GM18867 (cell line): ENCODE measurements at regions not wholly inside any gene's neighbourhood (a gene's known extent, or its start where the extent isn't known, plus 50 kb on each side); places are given as distances from the start of the nearest gene placed in this dataset.
"Not testable (repeated sequence)": the region's sequence is repeated elsewhere in the genome, so short reads cannot be mapped to it uniquely, and the experiment has no call there.

Source experiments
- ATAC-seq: cut with Tn5 transposase; IDR thresholded peaks from one replicate; pipeline ENCODE4 v1.9.1; 2021; ENCODE audit warnings: mild to moderate bottlenecking, moderate library complexity; ENCODE audit not compliant: unreplicated experiment

DNA sequence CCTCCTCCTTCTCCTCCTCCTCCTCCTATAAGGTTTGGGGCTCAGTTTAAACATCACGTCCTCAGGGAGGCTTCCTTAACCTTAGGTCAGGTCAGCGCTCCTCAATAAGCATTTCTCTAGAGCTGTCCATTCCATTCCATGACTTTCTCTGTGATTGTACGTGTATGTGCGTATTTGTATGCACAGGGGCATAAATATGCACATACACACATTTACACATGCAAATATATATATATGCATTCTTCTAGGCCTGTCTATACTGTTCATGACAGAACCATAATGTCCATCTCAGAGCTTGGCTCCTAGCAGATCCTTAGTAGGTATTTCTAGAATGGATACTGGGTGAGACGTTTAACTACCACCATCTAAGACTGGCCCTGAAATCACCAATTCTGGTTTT is 258.6 kb downstream of the STIM2 start:
- no peak for ATAC-seq

DNA sequence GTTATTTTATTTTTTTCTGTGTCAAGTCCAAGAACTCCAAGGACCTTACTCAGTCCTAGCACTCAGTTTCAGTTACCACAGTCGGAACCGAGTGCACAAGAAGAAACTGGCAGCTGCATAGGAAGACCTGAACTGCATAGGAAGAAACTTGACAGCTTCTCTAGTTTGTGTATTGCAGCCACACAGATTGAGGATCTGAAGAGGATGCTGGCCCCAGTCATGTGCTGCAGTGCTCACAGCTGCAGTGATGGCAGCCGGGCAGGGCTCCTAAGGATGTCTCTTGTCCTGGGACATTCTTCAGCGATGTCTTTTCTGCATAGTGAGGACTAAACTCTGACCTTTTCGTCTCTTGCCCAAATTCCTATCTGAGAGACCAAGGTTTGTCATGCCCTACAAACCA is 261.2 kb downstream of the STIM2 start:
- no peak for ATAC-seq

GRCh38 chr4:27123123-27123768 is 262.6 kb downstream of the STIM2 start:
- no peak for ATAC-seq

DNA sequence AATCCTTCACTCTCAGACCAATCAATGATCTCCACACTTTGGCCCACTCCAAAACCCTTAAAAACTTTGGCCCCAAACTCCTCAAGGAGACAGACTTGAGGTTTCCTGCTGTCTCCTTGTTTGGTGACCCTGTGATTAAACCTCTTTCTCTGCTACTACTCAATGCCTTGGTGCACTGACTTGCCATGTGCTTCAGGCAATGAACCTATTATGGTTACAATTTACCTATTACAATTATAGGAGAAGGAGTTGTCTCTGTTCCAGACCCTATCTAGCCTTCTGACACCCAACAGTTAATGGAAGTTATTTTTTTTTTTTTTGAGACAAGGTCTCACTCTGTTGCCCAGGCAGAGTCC is 263.1 kb downstream of the STIM2 start:
- ATAC-seq, result no peak

DNA sequence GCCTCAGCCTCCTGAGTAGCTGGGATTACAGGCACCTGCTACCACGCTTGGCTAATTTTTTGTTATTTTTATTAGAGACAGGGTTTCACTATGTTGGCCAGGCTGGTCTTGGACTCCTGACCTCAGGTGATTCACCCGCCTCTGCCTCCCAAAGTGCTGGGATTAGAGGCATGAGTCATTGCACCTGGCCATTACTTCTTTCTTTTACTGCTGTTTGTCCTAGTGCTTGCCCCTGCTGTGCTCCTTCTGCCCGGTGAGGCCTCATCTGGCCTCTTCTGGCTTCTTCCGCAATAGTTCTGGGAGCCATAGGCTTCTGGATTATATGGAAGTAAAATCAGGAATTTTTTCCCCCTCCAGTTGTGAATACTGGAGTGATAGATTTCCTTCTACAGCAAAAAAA is 266.3 kb downstream of the STIM2 start:
- not testable (repeated sequence) for ATAC-seq

GRCh38 chr4:27128443-27128842 is 267.8 kb downstream of the STIM2 start:
- ATAC-seq, result no peak

DNA sequence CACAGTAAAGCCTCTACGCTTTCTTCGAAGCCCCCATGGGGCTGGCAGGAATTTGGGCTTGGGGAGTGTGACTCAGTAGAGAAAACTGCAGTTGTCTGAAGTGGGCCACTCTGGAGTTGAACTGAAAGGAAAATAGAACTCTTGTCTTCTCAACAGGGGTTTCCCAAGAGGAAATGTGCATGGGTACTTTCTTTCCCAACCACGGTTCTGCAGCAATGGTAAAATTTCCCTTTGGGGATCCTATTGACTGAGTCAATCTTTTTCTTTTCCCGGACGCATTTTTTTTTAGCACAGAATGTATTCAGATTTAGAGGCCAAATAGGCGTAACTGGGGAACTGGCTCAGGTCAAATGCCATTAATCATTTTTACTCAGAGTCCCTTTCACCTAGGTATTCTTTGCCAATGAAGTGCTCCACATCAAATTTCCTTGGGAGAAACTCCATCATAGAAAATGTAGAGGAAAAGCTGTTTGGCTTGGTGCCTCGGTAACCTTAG is 269.3 kb downstream of the STIM2 start:
- ATAC-seq, result no peak

DNA sequence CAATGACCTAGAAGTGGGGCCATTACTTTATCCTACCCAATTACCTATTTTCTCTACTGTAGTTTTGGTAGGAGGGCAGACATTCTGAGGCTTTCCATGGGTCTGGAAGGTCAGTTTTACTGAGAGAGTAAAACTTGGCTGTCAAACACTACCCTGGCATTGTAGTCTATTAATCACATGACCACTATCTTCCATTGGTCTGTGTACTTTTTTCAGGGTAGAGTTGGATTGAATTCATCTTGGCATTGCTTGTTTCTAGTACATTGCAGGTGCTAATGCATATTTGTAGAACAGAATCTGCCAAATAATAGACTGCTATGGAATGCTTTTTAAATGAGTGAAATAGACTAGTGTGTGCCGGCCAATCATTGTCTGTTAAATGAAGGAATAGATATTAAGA is 271.9 kb downstream of the STIM2 start:
- no peak for ATAC-seq

- no peak for ATAC-seq
These were observed 279.8 kb downstream of the STIM2 start for GRCh38 chr4:27140486-27140885.

DNA sequence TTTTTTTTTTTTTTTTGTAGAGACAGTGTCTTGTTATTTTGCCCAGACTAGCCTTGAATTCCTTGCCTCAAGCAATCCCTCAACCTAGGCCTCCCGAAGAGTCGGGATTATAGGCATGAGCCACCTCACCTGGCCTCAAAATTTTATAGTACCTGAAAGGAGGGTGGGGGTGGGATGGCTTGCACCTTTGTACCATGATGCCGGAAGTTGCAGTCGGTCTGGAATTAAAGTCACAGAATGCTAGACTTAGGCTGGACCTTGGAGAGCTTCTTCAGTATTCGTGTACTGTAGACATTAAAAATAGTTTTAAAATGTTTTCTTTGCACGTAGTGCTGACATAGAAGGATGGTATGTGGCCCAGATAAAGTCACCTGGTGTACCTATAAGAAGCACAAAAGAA is 280.9 kb downstream of the STIM2 start:
- no peak for ATAC-seq

DNA sequence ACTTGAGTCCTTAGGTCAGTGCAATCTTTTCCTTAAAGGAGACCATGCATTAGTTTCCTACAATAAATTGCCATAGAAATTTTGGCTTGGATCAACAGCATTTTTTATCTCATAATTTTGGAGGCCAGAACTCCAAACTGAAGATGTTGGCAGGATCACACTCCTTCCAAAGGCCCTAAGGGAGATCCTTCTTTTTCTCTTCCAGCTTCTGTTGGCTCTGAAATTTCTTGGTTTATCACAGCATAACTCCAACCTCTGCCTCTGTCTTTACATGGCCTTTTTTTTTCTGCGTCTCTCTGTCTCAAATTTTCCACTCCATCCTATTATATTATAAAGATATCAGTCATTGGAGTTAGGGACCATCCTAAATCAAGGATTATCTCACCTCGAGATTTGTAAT is 282.2 kb downstream of the STIM2 start:
- ATAC-seq, result no peak

- no peak for ATAC-seq
These were observed 285.0 kb downstream of the STIM2 start for GRCh38 chr4:27145597-27145996.

DNA sequence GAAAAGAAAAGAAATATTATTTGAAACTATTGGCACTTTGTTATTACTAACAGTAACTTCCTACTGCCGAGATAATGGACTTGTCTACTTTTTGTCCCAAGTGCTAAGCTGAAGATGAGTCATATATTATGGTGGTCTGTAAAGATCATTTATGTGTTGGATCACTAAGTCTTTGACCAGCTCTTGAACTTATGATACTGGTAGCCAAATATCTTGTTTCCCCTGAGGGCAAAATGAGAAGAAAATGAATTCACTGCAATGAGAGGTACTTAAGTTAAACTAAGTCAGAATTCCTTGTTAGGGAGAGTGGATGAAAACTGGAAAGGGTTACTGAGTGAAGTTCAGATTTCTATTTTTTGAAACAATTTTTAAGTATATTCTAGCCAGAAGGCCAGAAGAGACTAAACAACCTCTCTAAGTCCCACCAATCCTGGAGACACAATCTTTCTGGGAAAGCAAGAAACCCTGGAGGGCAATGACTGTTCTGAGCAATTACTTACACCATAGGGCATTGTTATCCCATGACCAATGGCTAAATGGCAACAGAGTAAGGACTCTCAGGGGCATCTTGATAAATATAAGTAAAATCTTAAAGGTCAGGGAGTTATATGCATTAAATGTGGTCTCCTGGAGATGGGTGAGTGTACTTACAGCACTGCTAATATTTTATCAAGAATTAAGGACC is 287.7 kb downstream of the STIM2 start:
- ATAC-seq, result no peak

DNA sequence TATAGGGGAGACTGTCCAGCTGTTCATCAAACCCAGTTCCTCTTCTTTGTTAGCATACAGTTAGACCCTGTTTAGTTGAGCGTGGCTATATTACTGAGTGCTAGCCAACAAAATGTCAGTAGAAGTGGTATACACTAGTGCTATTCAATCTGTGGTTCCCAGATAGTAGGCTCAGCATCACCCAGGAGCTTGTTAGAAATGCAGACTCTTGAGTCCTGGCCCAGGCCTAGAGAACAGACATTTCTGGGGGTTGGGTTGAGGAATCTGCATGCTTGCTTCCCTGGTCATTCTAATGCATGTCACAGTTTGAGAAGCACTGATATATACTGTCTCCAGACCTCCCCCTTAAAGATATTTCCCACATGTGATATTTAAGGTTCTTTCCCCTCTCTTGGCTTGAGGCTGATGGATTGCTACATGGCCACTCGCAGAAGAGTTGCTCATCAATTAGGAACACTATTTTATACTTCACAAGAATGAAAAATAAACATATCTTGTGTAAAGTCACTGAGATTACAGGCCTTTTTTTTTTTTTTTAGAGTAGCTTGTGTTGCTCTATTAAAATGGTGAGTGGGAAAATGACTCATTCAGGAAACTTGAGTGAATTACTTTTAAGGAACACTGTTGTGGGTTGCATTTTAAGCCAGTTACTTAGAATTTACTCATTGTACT is 289.0 kb downstream of the STIM2 start:
- ATAC-seq, result no peak

- ATAC-seq, result no peak
These were observed 292.1 kb downstream of the STIM2 start for GRCh38 chr4:27152703-27153102.

- ATAC-seq, result no peak
These were observed 294.1 kb downstream of the STIM2 start for GRCh38 chr4:27154706-27155105.

DNA sequence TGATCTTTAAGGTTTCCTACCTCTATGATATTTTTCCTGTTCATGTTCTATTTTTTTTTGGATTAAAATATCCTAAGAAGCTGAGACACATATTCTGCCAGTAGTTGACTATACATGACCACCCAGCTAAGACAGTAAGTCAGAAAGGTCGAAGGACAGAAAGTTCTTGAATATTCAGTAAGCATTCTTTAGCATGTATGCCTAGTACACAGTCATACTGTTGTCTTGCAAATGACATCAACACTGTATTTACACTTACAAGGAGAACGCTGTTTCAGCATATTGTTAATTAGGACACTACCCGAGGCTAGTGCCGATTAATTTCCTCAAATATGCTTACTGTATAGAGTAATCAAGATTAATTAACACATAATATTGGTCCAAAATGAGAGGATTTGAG is 300.6 kb downstream of the STIM2 start:
- ATAC-seq, result no peak

DNA sequence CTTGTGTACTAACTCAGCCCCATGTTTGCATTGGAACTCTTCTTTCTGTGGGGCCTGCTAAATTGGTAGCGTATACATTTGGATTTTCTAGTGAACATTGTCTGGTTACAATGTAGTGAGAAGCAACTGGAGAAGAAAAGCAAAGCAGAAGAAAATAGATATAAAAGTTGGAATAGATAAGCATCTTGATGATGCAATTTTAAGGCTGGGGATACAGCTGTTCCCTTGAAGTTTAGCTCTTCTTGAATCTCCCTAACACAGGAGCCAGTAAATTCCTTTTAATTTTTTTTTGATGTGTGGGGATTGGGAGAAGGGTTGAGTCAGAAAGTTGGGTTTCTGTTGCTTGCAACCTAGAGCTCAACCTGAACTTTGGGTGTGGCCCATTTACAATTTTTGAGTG is 308.1 kb downstream of the STIM2 start:
- no peak for ATAC-seq

- ATAC-seq, result no peak
These were observed 312.6 kb downstream of the STIM2 start for GRCh38 chr4:27173280-27173679.

DNA sequence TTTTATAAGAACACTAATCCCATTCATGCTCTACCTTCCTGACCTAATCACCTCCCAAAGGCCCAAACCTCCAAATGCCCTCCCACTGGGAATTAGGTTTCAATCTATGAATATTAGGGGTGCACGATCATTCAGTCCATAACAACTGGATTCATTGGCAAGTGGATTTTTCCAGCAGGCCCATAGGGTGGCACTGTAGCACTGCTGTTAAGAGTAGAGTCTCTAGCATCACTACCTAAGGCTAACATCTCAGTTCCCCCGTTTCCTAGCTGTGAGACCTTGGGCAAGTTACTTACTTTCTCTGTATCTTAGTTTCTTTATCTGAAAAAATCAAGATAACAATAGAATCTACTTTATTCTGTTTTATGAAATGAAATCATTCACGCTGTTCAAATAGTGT is 315.8 kb downstream of the STIM2 start:
- ATAC-seq, result no peak

GRCh38 chr4:27176881-27177280 is 316.2 kb downstream of the STIM2 start:
- ATAC-seq, result no peak

DNA sequence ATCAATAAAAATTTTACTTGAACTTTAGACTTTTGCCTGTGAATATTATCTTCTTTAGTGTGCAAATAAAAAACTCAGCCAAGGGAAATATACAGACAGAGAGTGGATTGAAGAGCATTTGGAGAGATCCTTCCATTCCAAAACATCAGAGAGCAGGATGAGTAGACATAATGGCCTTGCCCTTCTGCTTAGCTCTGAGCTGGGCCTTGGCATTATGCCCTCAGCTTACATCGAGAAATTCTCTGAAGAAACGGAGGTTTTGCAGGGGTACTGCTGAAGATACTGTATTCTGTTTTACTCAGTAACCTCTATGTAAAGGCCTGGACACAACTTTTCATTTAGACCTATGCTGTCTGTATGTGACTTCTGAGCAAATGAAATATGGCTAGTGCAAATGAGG is 317.4 kb downstream of the STIM2 start:
- no peak for ATAC-seq
